Vagina (tissue), 2 donors: ENCODE measurements at regions not wholly inside any gene's neighbourhood (a gene's known extent, or its start where the extent isn't known, plus 50 kb on each side); places are given as distances from the start of the nearest gene placed in this dataset.

Experiments
- DNase-seq, 2 donors: peaks; one replicate each; pipeline ENCODE4 v3.0.0-alpha.2; 2017; ENCODE audit errors: extremely low spot score in 2 of 2
- H3K27ac ChIP-seq: fragments of 200-600 bp; sonication (generic); one replicate; pipeline ENCODE4 v1.5.1; 2019
- H3K27me3 ChIP-seq: fragments of 200-600 bp; sonication (generic); one replicate; pipeline ENCODE4 v1.5.1; 2019
- H3K36me3 ChIP-seq, 2 donors: fragments of 200-600 bp; sonication (generic); one replicate each; pipeline ENCODE4 v1.5.1; 2017 to 2019
- H3K4me1 ChIP-seq: fragments of 200-600 bp; sonication (generic); one replicate; pipeline ENCODE4 v1.5.1; 2019
- H3K4me3 ChIP-seq, 2 donors: fragments of 200-600 bp; sonication (generic); 1 replicate in 1 of 2; 2 replicates in 1 of 2; pipeline ENCODE4 v1.5.1; 2016 to 2019
- H3K9me3 ChIP-seq: fragments of 200-600 bp; sonication (generic); one replicate; pipeline ENCODE4 v1.5.1; 2019
- POLR2A ChIP-seq, 2 donors: fragments of 450-650 bp; IDR thresholded peaks; one replicate each; pipeline ENCODE4 v1.6.1; 2017; ENCODE audit warnings: antibody characterized with exemption in 2 of 2, mild to moderate bottlenecking in 2 of 2, moderate library complexity in 2 of 2
- POLR2AphosphoS5 ChIP-seq, 2 donors: sonication (generic); formaldehyde crosslinking; IDR thresholded peaks; one replicate each; pipeline ENCODE4 v1.9.0; 2017; ENCODE audit warnings: antibody characterized with exemption in 2 of 2, mild to moderate bottlenecking in 2 of 2, low read depth in 1 of 2; ENCODE audit not compliant: insufficient read depth in 1 of 2
- intact Hi-C: fragments of 100-400 bp; cut with DNase I; formaldehyde crosslinking; loops from one replicate; pipeline ENCODE4 v1.15.1; 2023
- TF ChIP-seq, protein P1 (sequence below), 3 experiments: fragments of 450-650 bp in 2 of 3; fragments of 200-600 bp in 1 of 3; sonication (generic) in 1 of 3; IDR thresholded peaks; one replicate each; pipeline ENCODE4 v1.5.1; 2017 to 2019; ENCODE audit warnings: antibody characterized with exemption in 3 of 3, mild to moderate bottlenecking in 2 of 3, moderate library complexity in 2 of 3

DNA sequence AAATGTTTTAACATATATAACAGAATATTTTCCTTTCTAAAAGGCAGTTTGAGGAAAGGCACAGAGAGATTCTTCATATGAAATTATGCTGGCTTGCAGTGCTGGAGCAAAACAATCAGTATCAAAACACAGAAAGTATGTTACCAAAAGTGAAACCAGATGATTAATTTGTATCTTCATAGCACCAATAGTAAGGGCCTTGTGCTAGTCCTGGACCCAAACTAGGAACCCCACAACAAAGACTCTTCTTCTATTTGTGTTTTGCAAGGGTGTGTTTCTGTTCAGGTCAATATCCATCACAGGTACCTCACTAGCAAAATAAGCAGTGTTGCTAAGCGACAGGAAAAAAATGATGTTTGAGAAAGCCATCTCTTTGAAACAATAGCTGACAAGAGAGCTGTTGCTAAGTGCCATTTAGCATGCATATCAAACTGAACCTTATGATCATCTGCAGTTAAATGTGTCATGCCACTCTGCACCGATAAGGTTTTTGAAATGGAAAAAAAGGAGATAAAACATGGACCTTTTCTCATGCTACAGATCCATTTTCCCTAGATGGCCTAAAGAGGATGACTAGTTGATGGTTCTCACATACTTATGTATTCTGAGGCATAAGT lies 196.2 kb upstream of the ALG10 start:
- H3K27me3 ChIP-seq = no peaks in the 10 kb centered on the region
- no peaks in the 10 kb centered on the region for H3K4me1 ChIP-seq
- H3K4me3 ChIP-seq = no peak overlapping the region
- H3K9me3 ChIP-seq = no peaks in the 10 kb centered on the region
- intact Hi-C loops = no loop called here
- H3K27ac ChIP-seq = no peak overlapping the region
- no peak for DNase-seq
- no peak for TF ChIP-seq POLR2AphosphoS5 (IDR thresholded peaks at IDR 0.05; ENCODE audit: insufficient read depth in 1 of 2, low read depth in 1 of 2)
- TF ChIP-seq POLR2A (IDR thresholded peaks at IDR 0.05) = no peak
- TF ChIP-seq, protein P1, sequence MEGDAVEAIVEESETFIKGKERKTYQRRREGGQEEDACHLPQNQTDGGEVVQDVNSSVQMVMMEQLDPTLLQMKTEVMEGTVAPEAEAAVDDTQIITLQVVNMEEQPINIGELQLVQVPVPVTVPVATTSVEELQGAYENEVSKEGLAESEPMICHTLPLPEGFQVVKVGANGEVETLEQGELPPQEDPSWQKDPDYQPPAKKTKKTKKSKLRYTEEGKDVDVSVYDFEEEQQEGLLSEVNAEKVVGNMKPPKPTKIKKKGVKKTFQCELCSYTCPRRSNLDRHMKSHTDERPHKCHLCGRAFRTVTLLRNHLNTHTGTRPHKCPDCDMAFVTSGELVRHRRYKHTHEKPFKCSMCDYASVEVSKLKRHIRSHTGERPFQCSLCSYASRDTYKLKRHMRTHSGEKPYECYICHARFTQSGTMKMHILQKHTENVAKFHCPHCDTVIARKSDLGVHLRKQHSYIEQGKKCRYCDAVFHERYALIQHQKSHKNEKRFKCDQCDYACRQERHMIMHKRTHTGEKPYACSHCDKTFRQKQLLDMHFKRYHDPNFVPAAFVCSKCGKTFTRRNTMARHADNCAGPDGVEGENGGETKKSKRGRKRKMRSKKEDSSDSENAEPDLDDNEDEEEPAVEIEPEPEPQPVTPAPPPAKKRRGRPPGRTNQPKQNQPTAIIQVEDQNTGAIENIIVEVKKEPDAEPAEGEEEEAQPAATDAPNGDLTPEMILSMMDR (IDR thresholded peaks at IDR 0.05) = no peak
- no peaks in the 10 kb centered on the region for H3K36me3 ChIP-seq

DNA sequence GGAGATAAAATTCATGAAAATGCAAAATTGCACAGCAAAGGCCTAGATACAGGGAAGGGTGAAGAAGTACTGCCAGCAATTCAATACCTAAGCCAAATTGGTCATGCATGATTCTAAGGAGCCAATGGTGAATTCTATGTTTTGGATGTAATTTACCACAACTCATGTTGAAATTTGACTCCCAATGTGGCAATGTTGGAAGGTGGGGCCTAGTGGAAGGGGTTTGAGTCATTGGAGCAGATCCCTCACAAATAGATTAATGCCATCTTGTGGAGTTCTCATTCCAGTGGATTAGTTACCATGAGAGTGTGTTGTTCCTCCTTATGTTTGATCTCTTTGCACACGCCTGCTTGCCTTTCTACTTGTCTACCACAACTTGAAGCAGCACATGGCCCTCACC lies 194.0 kb upstream of the ALG10 start:
- Histone ChIP-seq H3K36me3 (no peaks in the 10 kb centered on the region), H3K27ac (no peak overlapping the region), H3K9me3 (no peaks in the 10 kb centered on the region), H3K27me3 (no peaks in the 10 kb centered on the region), H3K4me3 (no peak overlapping the region), H3K4me1 (no peaks in the 10 kb centered on the region)
- intact Hi-C loops = no loop called here
- DNase-seq = no peak
- TF ChIP-seq POLR2A (IDR thresholded peaks at IDR 0.05) (no peak), POLR2AphosphoS5 (IDR thresholded peaks at IDR 0.05; ENCODE audit: insufficient read depth in 1 of 2, low read depth in 1 of 2) (no peak)
- TF ChIP-seq, protein P1 (IDR thresholded peaks at IDR 0.05) = no peak

DNA sequence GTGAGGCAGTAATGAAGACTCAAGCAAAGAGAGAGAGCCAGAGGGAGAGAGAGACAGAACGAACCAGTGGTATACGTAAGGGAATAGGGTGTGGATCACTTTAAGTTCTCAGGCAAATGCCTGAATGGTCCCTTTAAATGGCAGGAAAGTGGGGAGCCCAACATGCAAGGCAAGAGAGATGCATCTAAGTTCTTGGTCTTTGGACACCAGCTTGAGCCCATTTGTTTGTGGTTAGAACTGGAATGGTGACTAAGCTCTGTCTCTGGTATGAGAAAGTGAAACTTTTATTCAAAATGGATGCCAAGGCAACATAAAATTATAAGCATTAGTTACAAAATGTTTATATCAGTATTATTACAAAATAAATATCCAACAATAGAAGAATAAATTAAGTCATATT lies 192.2 kb upstream of the ALG10 start:
- no peak for DNase-seq
- H3K27me3 ChIP-seq = no peaks in the 10 kb centered on the region
- intact Hi-C loops = no loop called here
- TF ChIP-seq, protein P1 (IDR thresholded peaks at IDR 0.05) = no peak
- H3K4me3 ChIP-seq = no peak overlapping the region
- no peaks in the 10 kb centered on the region for H3K36me3 ChIP-seq
- H3K9me3 ChIP-seq = no peaks in the 10 kb centered on the region
- H3K27ac ChIP-seq = no peak overlapping the region
- H3K4me1 ChIP-seq = no peaks in the 10 kb centered on the region

DNA sequence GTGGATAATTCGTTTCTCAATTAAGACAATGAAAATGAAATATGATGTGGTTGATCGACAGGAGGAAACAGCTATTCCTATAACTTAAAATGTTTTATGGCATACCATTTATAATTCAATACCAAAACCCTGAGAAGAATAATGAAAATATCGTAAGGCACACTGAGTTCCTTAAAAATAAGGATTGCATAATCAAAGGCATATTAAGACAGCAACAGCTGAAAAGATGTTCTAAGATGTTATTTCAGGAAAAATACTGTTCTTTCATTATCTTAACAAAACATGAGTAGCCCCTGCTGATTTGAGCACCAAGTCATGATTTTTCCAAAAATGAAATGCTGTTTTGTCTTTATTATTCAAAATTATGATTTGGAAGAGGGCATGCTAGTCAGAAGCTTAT lies 189.4 kb upstream of the ALG10 start:
- Histone ChIP-seq H3K4me1 (no peaks in the 10 kb centered on the region), H3K4me3 (no peak overlapping the region), H3K9me3 (no peaks in the 10 kb centered on the region), H3K27me3 (no peaks in the 10 kb centered on the region), H3K36me3 (no peaks in the 10 kb centered on the region), H3K27ac (no peak overlapping the region)
- intact Hi-C loops = no loop called here
- TF ChIP-seq POLR2A (IDR thresholded peaks at IDR 0.05) (no peak), POLR2AphosphoS5 (IDR thresholded peaks at IDR 0.05; ENCODE audit: insufficient read depth in 1 of 2, low read depth in 1 of 2) (no peak)
- TF ChIP-seq, protein P1 (IDR thresholded peaks at IDR 0.05) = no peak
- no peak for DNase-seq

DNA sequence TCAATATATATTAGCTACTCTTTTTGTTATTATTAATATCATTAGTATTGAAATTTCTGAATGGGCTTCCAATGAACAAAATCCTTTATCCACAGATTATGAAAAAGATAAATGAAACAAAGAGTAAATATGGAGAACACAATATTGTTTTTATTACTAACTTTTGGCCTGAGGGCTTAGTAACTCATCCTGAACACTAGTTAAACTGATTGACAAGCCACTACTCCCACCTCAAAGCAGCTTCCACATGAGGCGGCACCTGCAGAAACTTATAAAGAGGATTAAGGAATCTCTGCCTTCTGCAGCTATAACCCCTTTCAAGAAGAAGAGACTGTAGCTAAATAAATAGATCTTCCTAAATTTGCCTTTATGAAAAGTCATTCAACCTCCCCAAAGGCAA lies 187.6 kb upstream of the ALG10 start:
- TF ChIP-seq POLR2AphosphoS5 (IDR thresholded peaks at IDR 0.05; ENCODE audit: insufficient read depth in 1 of 2, low read depth in 1 of 2) = no peak
- TF ChIP-seq POLR2A (IDR thresholded peaks at IDR 0.05) = no peak
- TF ChIP-seq, protein P1 (IDR thresholded peaks at IDR 0.05) = no peak
- no peaks in the 10 kb centered on the region for H3K27me3 ChIP-seq
- no peak overlapping the region for H3K4me3 ChIP-seq
- no peaks in the 10 kb centered on the region for H3K9me3 ChIP-seq
- no peak overlapping the region for H3K27ac ChIP-seq
- no peak for DNase-seq
- no peaks in the 10 kb centered on the region for H3K36me3 ChIP-seq
- H3K4me1 ChIP-seq = no peaks in the 10 kb centered on the region
- intact Hi-C loops = no loop called here
